SK-N-SH (cell line): ENCODE measurements at regions not wholly inside any gene's neighbourhood (a gene's known extent, or its start where the extent isn't known, plus 50 kb on each side); places are given as distances from the start of the nearest gene placed in this dataset.

ENCODE experiments used
- CTCF ChIA-PET: fragments of 300-600, 350-600 bp; formaldehyde crosslinking; extraction: SDS; loops from one replicate; lab custom pipeline; 2021; lab: Yijun Ruan, JAX
- POLR2A ChIA-PET: fragments of 350-600 bp; sonication (Branson Sonifier 250); formaldehyde crosslinking; extraction: SDS; loops from one replicate; lab custom pipeline; 2020; ENCODE audit warnings: antibody characterized with exemption, inconsistent platforms; lab: Yijun Ruan, JAX
- DNase-seq: peaks from one replicate; pipeline ENCODE4 v3.0.0; 2012
- H2AFZ ChIP-seq: fragments of 200-600 bp; sonication (generic); 2 replicates; pipeline ENCODE4 v1.8.1; 2016; ENCODE audit warnings: antibody characterized with exemption, mild to moderate bottlenecking, low read depth
- H3F3A ChIP-seq: fragments of 200-600 bp; sonication (generic); replicated peaks from 2 replicates; pipeline ENCODE3; 2016; ENCODE audit warnings: antibody characterized with exemption, mild to moderate bottlenecking; ENCODE audit not compliant: insufficient read depth
- H3K27ac ChIP-seq, 2 experiments: fragments of 200-500 bp in 1 of 2; fragments of 200-600 bp in 1 of 2; sonication (Bioruptor generic) in 1 of 2; sonication (generic), shearing (Covaris generic) in 1 of 2; 2 replicates each; pipeline versions ENCODE4 v1.5.1 to v1.6.1; 2014 to 2016; ENCODE audit warnings: low read depth in 2 of 2, inconsistent platforms in 1 of 2, low read length in 1 of 2, mild to moderate bottlenecking in 1 of 2, mixed read lengths in 1 of 2
- H3K27me3 ChIP-seq: fragments of 200-600 bp; sonication (generic), shearing (Covaris generic); 2 replicates; pipeline ENCODE4 v1.6.1; 2016; ENCODE audit warnings: mixed run types; ENCODE audit not compliant: insufficient read depth
- H3K36me3 ChIP-seq, 2 experiments: fragments of 200-500 bp in 1 of 2; fragments of 200-600 bp in 1 of 2; sonication (Bioruptor generic) in 1 of 2; sonication (generic) in 1 of 2; replicated peaks in 1 of 2; 2 replicates each; pipeline versions ENCODE3 to v1.5.1; 2014 to 2016; ENCODE audit warnings: low read length in 1 of 2, mild to moderate bottlenecking in 1 of 2; ENCODE audit not compliant: insufficient read depth in 2 of 2, control insufficient read depth in 1 of 2
- H3K4me1 ChIP-seq, 2 experiments: fragments of 200-500 bp in 1 of 2; fragments of 200-600 bp in 1 of 2; sonication (Bioruptor generic) in 1 of 2; sonication (generic), shearing (Covaris generic) in 1 of 2; 2 replicates each; pipeline versions ENCODE4 v1.5.1 to v1.6.1; 2014 to 2016; ENCODE audit warnings: low read depth in 1 of 2, low read length in 1 of 2, mixed run types in 1 of 2; ENCODE audit not compliant: insufficient read depth in 2 of 2, control insufficient read depth in 1 of 2
- H3K4me2 ChIP-seq: fragments of 200-600 bp; sonication (generic), shearing (Covaris generic); 2 replicates; pipeline ENCODE4 v1.6.1; 2017; ENCODE audit warnings: mixed run types
- H3K4me3 ChIP-seq, 2 experiments: fragments of 200-500 bp in 1 of 2; fragments of 200-600 bp in 1 of 2; sonication (Bioruptor generic) in 1 of 2; sonication (generic), shearing (Covaris generic) in 1 of 2; 2 replicates each; pipeline versions ENCODE4 v1.5.1 to v1.8.1; 2014 to 2016; ENCODE audit warnings: low read depth in 2 of 2, inconsistent platforms in 1 of 2, low read length in 1 of 2, mild to moderate bottlenecking in 1 of 2, mixed read lengths in 1 of 2, moderate library complexity in 1 of 2
- H3K79me2 ChIP-seq: fragments of 200-600 bp; sonication (generic); 2 replicates; pipeline ENCODE4 v1.8.1; 2017; ENCODE audit warnings: mild to moderate bottlenecking; ENCODE audit not compliant: insufficient read depth
- H3K9ac ChIP-seq: fragments of 200-600 bp; sonication (generic); 2 replicates; pipeline ENCODE4 v1.6.1; 2017; ENCODE audit warnings: mixed run types
- H3K9me2 ChIP-seq: fragments of 200-600 bp; sonication (generic); 2 replicates; pipeline ENCODE4 v1.6.1; 2017; ENCODE audit warnings: mixed run types
- H3K9me3 ChIP-seq: fragments of 200-600 bp; sonication (generic); 2 replicates; pipeline ENCODE4 v1.6.1; 2017; ENCODE audit warnings: mixed run types, mild to moderate bottlenecking, moderate library complexity
- H4K20me1 ChIP-seq: fragments of 200-600 bp; sonication (generic); 2 replicates; pipeline ENCODE4 v1.6.1; 2017; ENCODE audit warnings: mild to moderate bottlenecking, mixed run types; ENCODE audit not compliant: insufficient read depth
- CHD2 ChIP-seq: fragments of 150-350 bp; IDR thresholded peaks from 2 replicates; pipeline ENCODE4 v1.6.1; 2018; ENCODE audit warnings: low read length; ENCODE audit not compliant: partially characterized antibody
- ELF1 ChIP-seq: IDR thresholded peaks from 2 replicates; pipeline ENCODE4 v1.4.0; 2012
- EP300 ChIP-seq, 2 experiments: IDR thresholded peaks; 2 replicates each; pipeline versions ENCODE4 v1.4.0 to v1.6.1; 2012; ENCODE audit warnings: borderline replicate concordance in 1 of 2, low read depth in 1 of 2, low read length in 1 of 2
- FOSL2 ChIP-seq: IDR thresholded peaks from 2 replicates; pipeline ENCODE4 v1.4.0; 2012; ENCODE audit warnings: low read depth, mild to moderate bottlenecking, moderate library complexity, borderline replicate concordance
- FOXJ3 ChIP-seq: sonication (generic); formaldehyde crosslinking; IDR thresholded peaks from 2 replicates; pipeline ENCODE4 v1.5.1; 2020; ENCODE audit warnings: mild to moderate bottlenecking, missing genetic modification reagents
- FOXM1 ChIP-seq: IDR thresholded peaks from 2 replicates; pipeline ENCODE4 v1.4.0; 2012; ENCODE audit warnings: low read depth, mild to moderate bottlenecking
- MEF2A ChIP-seq: IDR thresholded peaks from 2 replicates; pipeline ENCODE4 v1.4.0; 2012; ENCODE audit warnings: low read depth, borderline replicate concordance
- RFX5 ChIP-seq: IDR thresholded peaks from 2 replicates; pipeline ENCODE4 v1.6.1; 2012; ENCODE audit warnings: mild to moderate bottlenecking, improper control_type of control experiment, low read length
- SIN3A ChIP-seq: IDR thresholded peaks from 2 replicates; pipeline ENCODE4 v1.6.1; 2012; ENCODE audit warnings: low read depth, mild to moderate bottlenecking, low read length, moderate library complexity, borderline replicate concordance
- SMC3 ChIP-seq: IDR thresholded peaks from 2 replicates; pipeline ENCODE4 v1.6.1; 2012; ENCODE audit warnings: low read depth, low read length, improper control_type of control experiment
- TAF1 ChIP-seq: IDR thresholded peaks from 2 replicates; pipeline ENCODE4 v1.6.1; 2012; ENCODE audit warnings: low read depth, mild to moderate bottlenecking, low read length, moderate library complexity, borderline replicate concordance
- YY1 ChIP-seq: IDR thresholded peaks from 2 replicates; pipeline ENCODE4 v1.4.0; 2012; ENCODE audit warnings: low read depth, mild to moderate bottlenecking
- WGBS: methylation state at CpG from one replicate; pipeline ENCODE4 v1.1.6; 2017; ENCODE audit warnings: low lambda C conversion rate; 5-methylcytosine and 5-hydroxymethylcytosine counted together
- TF ChIP-seq, protein P1 (sequence below): fragments of 150-350 bp; IDR thresholded peaks from 2 replicates; pipeline ENCODE4 v1.6.1; 2017; ENCODE audit warnings: antibody characterized with exemption, low read length, low read depth, borderline replicate concordance
- TF ChIP-seq, protein P2 (sequence below): IDR thresholded peaks from 2 replicates; pipeline ENCODE4 v1.4.0; 2012; ENCODE audit warnings: low read depth, borderline replicate concordance
- TF ChIP-seq, protein P3 (sequence below): IDR thresholded peaks from 2 replicates; pipeline ENCODE4; 2012

- Histone ChIP-seq H3K9ac (no peak overlapping the region), H4K20me1 (no peaks in the 10 kb centered on the region), H3K9me2 (no peaks in the 10 kb centered on the region)
- TF ChIP-seq EP300 (IDR thresholded peaks at IDR 0.05; ENCODE audit: borderline replicate concordance in 1 of 2, low read depth in 1 of 2, low read length in 1 of 2) (no peak), RFX5 (no peak)
- TF ChIP-seq, all 33 proteins: peak for 0
- ChIA-PET CTCF (no interaction called here), POLR2A (no interaction called here)
- no peaks in the 10 kb centered on the region for H3K36me3 ChIP-seq
- no peaks in the 10 kb centered on the region; the same call in 1 of the 2 replicates for H3K27me3 ChIP-seq
- no peak overlapping the region for H3K27ac ChIP-seq
- no peak for DNase-seq
- no peak overlapping the region for H3K4me2 ChIP-seq
- H3K9me3 ChIP-seq: no peaks in the 10 kb centered on the region
- H2AFZ ChIP-seq: no peak overlapping the region
- H3K79me2 ChIP-seq: no peaks in the 10 kb centered on the region
- no peaks in the 10 kb centered on the region for H3F3A ChIP-seq
- no peaks in the 10 kb centered on the region for H3K4me1 ChIP-seq
- WGBS: 59% methylated on average over 6 of the region's 6 CpGs
- H3K4me3 ChIP-seq: no peak overlapping the region
These were observed 514.9 kb upstream of the CLINT1 start for GRCh38 chr5:158373608-158374395.

- no peaks in the 10 kb centered on the region; the same call in 1 of the 2 replicates for H3K27me3 ChIP-seq
- DNase-seq: no peak
- no peak overlapping the region for H3K4me3 ChIP-seq
- 49% methylated on average over 4 of the region's 4 CpGs for WGBS
- no peaks in the 10 kb centered on the region for H3F3A ChIP-seq
- no peak overlapping the region for H2AFZ ChIP-seq
- ChIA-PET CTCF (no interaction called here), POLR2A (no interaction called here)
- no peak overlapping the region for H3K27ac ChIP-seq
- H3K36me3 ChIP-seq: no peaks in the 10 kb centered on the region
- H3K9me3 ChIP-seq: no peaks in the 10 kb centered on the region
- TF ChIP-seq FOXJ3 (CRISPR knock-in tag): no peak
- no peak for TF ChIP-seq TAF1
- no peak for TF ChIP-seq FOXM1
- no peak for TF ChIP-seq RFX5
- TF ChIP-seq SIN3A: no peak
- TF ChIP-seq CHD2: no peak
- TF ChIP-seq, protein P1, sequence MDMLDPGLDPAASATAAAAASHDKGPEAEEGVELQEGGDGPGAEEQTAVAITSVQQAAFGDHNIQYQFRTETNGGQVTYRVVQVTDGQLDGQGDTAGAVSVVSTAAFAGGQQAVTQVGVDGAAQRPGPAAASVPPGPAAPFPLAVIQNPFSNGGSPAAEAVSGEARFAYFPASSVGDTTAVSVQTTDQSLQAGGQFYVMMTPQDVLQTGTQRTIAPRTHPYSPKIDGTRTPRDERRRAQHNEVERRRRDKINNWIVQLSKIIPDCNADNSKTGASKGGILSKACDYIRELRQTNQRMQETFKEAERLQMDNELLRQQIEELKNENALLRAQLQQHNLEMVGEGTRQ: no peak
- TF ChIP-seq EP300 (IDR thresholded peaks at IDR 0.05; ENCODE audit: borderline replicate concordance in 1 of 2, low read depth in 1 of 2, low read length in 1 of 2): no peak
- TF ChIP-seq ELF1: no peak
- no peak for TF ChIP-seq MEF2A
- no peak for TF ChIP-seq SMC3
- TF ChIP-seq, protein P2, sequence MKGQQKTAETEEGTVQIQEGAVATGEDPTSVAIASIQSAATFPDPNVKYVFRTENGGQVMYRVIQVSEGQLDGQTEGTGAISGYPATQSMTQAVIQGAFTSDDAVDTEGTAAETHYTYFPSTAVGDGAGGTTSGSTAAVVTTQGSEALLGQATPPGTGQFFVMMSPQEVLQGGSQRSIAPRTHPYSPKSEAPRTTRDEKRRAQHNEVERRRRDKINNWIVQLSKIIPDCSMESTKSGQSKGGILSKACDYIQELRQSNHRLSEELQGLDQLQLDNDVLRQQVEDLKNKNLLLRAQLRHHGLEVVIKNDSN: no peak
- TF ChIP-seq, protein P3, sequence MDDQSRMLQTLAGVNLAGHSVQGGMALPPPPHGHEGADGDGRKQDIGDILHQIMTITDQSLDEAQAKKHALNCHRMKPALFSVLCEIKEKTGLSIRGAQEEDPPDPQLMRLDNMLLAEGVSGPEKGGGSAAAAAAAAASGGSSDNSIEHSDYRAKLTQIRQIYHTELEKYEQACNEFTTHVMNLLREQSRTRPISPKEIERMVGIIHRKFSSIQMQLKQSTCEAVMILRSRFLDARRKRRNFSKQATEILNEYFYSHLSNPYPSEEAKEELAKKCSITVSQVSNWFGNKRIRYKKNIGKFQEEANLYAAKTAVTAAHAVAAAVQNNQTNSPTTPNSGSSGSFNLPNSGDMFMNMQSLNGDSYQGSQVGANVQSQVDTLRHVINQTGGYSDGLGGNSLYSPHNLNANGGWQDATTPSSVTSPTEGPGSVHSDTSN: no peak
- TF ChIP-seq YY1: no peak
- no peak for TF ChIP-seq FOSL2
- no peak overlapping the region for H3K9ac ChIP-seq
- no peaks in the 10 kb centered on the region; a peak in 1 of 4 replicates for H3K4me1 ChIP-seq
- no peaks in the 10 kb centered on the region for H4K20me1 ChIP-seq
- H3K4me2 ChIP-seq: no peak overlapping the region
- H3K9me2 ChIP-seq: no peaks in the 10 kb centered on the region
- H3K79me2 ChIP-seq: no peaks in the 10 kb centered on the region
These were observed 510.3 kb upstream of the CLINT1 start for GRCh38 chr5:158369241-158369640.
